ENCODE measurements at regions not wholly inside any gene's neighbourhood (a gene's known extent, or its start where the extent isn't known, plus 50 kb on each side); places are given as distances from the start of the nearest gene placed in this dataset.

GRCh38 chr20:39674842-39675241, 712.7 kb downstream of the DHX35 start:
- TF ChIP-seq EZH2phosphoT487 (IDR thresholded peaks at IDR 0.05; ENCODE audit: borderline replicate concordance) (no peak), CTCF (conservative IDR thresholded peaks at IDR 0.05; ENCODE audit: low read length) (no peak)
